B cell (primary cell): ENCODE measurements at regions not wholly inside any gene's neighbourhood (a gene's known extent, or its start where the extent isn't known, plus 50 kb on each side); places are given as distances from the start of the nearest gene placed in this dataset.

Experiments used
- EZH2 ChIP-seq: IDR thresholded peaks from 2 replicates; pipeline ENCODE4 v1.6.1; 2012; ENCODE audit warnings: borderline replicate concordance, low read depth, mild to moderate bottlenecking, moderate library complexity, low read length; ENCODE audit not compliant: insufficient read depth, poor library complexity, severe bottlenecking
- TF ChIP-seq, protein P1 (sequence below): fragments of 200-600 bp; IDR thresholded peaks from one replicate; pipeline ENCODE4 v1.8.0; 2022; ENCODE audit warnings: antibody characterized with exemption, mild to moderate bottlenecking

DNA sequence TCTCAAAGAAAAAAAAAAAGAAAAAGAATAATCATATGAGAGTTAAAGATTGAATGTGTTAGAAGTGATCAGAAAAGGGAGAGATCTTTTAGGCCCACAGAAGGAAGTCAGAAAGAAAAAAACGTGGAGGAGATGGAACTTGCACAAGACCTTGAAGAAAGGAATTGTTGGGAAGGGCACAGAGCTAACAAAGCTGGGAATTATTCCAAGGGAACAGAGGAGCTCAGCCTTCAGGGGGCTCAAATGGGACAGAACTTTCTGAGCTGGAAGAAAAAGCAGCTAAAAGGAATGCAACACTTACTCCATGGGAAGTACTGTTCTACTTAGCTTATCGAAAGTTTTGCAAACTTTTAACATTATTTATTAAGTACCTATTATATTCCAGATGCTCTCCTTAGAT is 153.4 kb upstream of the ADRA1B start:
- TF ChIP-seq, protein P1, sequence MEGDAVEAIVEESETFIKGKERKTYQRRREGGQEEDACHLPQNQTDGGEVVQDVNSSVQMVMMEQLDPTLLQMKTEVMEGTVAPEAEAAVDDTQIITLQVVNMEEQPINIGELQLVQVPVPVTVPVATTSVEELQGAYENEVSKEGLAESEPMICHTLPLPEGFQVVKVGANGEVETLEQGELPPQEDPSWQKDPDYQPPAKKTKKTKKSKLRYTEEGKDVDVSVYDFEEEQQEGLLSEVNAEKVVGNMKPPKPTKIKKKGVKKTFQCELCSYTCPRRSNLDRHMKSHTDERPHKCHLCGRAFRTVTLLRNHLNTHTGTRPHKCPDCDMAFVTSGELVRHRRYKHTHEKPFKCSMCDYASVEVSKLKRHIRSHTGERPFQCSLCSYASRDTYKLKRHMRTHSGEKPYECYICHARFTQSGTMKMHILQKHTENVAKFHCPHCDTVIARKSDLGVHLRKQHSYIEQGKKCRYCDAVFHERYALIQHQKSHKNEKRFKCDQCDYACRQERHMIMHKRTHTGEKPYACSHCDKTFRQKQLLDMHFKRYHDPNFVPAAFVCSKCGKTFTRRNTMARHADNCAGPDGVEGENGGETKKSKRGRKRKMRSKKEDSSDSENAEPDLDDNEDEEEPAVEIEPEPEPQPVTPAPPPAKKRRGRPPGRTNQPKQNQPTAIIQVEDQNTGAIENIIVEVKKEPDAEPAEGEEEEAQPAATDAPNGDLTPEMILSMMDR: no peak
- no peak for TF ChIP-seq EZH2
